SK-N-SH (cell line): ENCODE measurements at regions not wholly inside any gene's neighbourhood (a gene's known extent, or its start where the extent isn't known, plus 50 kb on each side); places are given as distances from the start of the nearest gene placed in this dataset.

Experiments
- CTCF ChIA-PET: fragments of 300-600, 350-600 bp; formaldehyde crosslinking; extraction: SDS; loops from one replicate; lab custom pipeline; 2021; lab: Yijun Ruan, JAX
- POLR2A ChIA-PET: fragments of 350-600 bp; sonication (Branson Sonifier 250); formaldehyde crosslinking; extraction: SDS; loops from one replicate; lab custom pipeline; 2020; ENCODE audit warnings: antibody characterized with exemption, inconsistent platforms; lab: Yijun Ruan, JAX
- DNase-seq: peaks from one replicate; pipeline ENCODE4 v3.0.0; 2012
- H2AFZ ChIP-seq: fragments of 200-600 bp; sonication (generic); 2 replicates; pipeline ENCODE4 v1.8.1; 2016; ENCODE audit warnings: antibody characterized with exemption, mild to moderate bottlenecking, low read depth
- H3F3A ChIP-seq: fragments of 200-600 bp; sonication (generic); replicated peaks from 2 replicates; pipeline ENCODE3; 2016; ENCODE audit warnings: antibody characterized with exemption, mild to moderate bottlenecking; ENCODE audit not compliant: insufficient read depth
- H3K27ac ChIP-seq, 2 experiments: fragments of 200-500 bp in 1 of 2; fragments of 200-600 bp in 1 of 2; sonication (Bioruptor generic) in 1 of 2; sonication (generic), shearing (Covaris generic) in 1 of 2; 2 replicates each; pipeline versions ENCODE4 v1.5.1 to v1.6.1; 2014 to 2016; ENCODE audit warnings: low read depth in 2 of 2, inconsistent platforms in 1 of 2, low read length in 1 of 2, mild to moderate bottlenecking in 1 of 2, mixed read lengths in 1 of 2
- H3K27me3 ChIP-seq: fragments of 200-600 bp; sonication (generic), shearing (Covaris generic); 2 replicates; pipeline ENCODE4 v1.6.1; 2016; ENCODE audit warnings: mixed run types; ENCODE audit not compliant: insufficient read depth
- H3K36me3 ChIP-seq, 2 experiments: fragments of 200-500 bp in 1 of 2; fragments of 200-600 bp in 1 of 2; sonication (Bioruptor generic) in 1 of 2; sonication (generic) in 1 of 2; replicated peaks in 1 of 2; 2 replicates each; pipeline versions ENCODE3 to v1.5.1; 2014 to 2016; ENCODE audit warnings: low read length in 1 of 2, mild to moderate bottlenecking in 1 of 2; ENCODE audit not compliant: insufficient read depth in 2 of 2, control insufficient read depth in 1 of 2
- H3K4me1 ChIP-seq, 2 experiments: fragments of 200-500 bp in 1 of 2; fragments of 200-600 bp in 1 of 2; sonication (Bioruptor generic) in 1 of 2; sonication (generic), shearing (Covaris generic) in 1 of 2; 2 replicates each; pipeline versions ENCODE4 v1.5.1 to v1.6.1; 2014 to 2016; ENCODE audit warnings: low read depth in 1 of 2, low read length in 1 of 2, mixed run types in 1 of 2; ENCODE audit not compliant: insufficient read depth in 2 of 2, control insufficient read depth in 1 of 2
- H3K4me2 ChIP-seq: fragments of 200-600 bp; sonication (generic), shearing (Covaris generic); 2 replicates; pipeline ENCODE4 v1.6.1; 2017; ENCODE audit warnings: mixed run types
- H3K4me3 ChIP-seq, 2 experiments: fragments of 200-500 bp in 1 of 2; fragments of 200-600 bp in 1 of 2; sonication (Bioruptor generic) in 1 of 2; sonication (generic), shearing (Covaris generic) in 1 of 2; 2 replicates each; pipeline versions ENCODE4 v1.5.1 to v1.8.1; 2014 to 2016; ENCODE audit warnings: low read depth in 2 of 2, inconsistent platforms in 1 of 2, low read length in 1 of 2, mild to moderate bottlenecking in 1 of 2, mixed read lengths in 1 of 2, moderate library complexity in 1 of 2
- H3K79me2 ChIP-seq: fragments of 200-600 bp; sonication (generic); 2 replicates; pipeline ENCODE4 v1.8.1; 2017; ENCODE audit warnings: mild to moderate bottlenecking; ENCODE audit not compliant: insufficient read depth
- H3K9ac ChIP-seq: fragments of 200-600 bp; sonication (generic); 2 replicates; pipeline ENCODE4 v1.6.1; 2017; ENCODE audit warnings: mixed run types
- H3K9me2 ChIP-seq: fragments of 200-600 bp; sonication (generic); 2 replicates; pipeline ENCODE4 v1.6.1; 2017; ENCODE audit warnings: mixed run types
- H3K9me3 ChIP-seq: fragments of 200-600 bp; sonication (generic); 2 replicates; pipeline ENCODE4 v1.6.1; 2017; ENCODE audit warnings: mixed run types, mild to moderate bottlenecking, moderate library complexity
- H4K20me1 ChIP-seq: fragments of 200-600 bp; sonication (generic); 2 replicates; pipeline ENCODE4 v1.6.1; 2017; ENCODE audit warnings: mild to moderate bottlenecking, mixed run types; ENCODE audit not compliant: insufficient read depth
- CHD2 ChIP-seq: fragments of 150-350 bp; IDR thresholded peaks from 2 replicates; pipeline ENCODE4 v1.6.1; 2018; ENCODE audit warnings: low read length; ENCODE audit not compliant: partially characterized antibody
- CTCF ChIP-seq: fragments of 200-600 bp; sonication (generic); IDR thresholded peaks from 2 replicates; pipeline ENCODE4 v1.6.1; 2017; ENCODE audit warnings: antibody characterized with exemption, mild to moderate bottlenecking, moderate library complexity
- EP300 ChIP-seq, 2 experiments: IDR thresholded peaks; 2 replicates each; pipeline versions ENCODE4 v1.4.0 to v1.6.1; 2012; ENCODE audit warnings: borderline replicate concordance in 1 of 2, low read depth in 1 of 2, low read length in 1 of 2
- EZH2phosphoT487 ChIP-seq: fragments of 200-600 bp; sonication (generic); IDR thresholded peaks from 2 replicates; pipeline ENCODE4 v1.6.1; 2017; ENCODE audit warnings: low read depth, mixed run types, mild to moderate bottlenecking, antibody characterized with exemption, moderate library complexity, borderline replicate concordance
- FOXM1 ChIP-seq: IDR thresholded peaks from 2 replicates; pipeline ENCODE4 v1.4.0; 2012; ENCODE audit warnings: low read depth, mild to moderate bottlenecking
- GABPA ChIP-seq: IDR thresholded peaks from 2 replicates; pipeline ENCODE4 v1.4.0; 2012; ENCODE audit warnings: low read depth, mild to moderate bottlenecking
- GATA2 ChIP-seq: sonication (generic); formaldehyde crosslinking; IDR thresholded peaks from 2 replicates; pipeline ENCODE4 v1.5.0; 2020; ENCODE audit warnings: mild to moderate bottlenecking, missing genetic modification reagents
- JUND ChIP-seq: IDR thresholded peaks from 2 replicates; pipeline ENCODE4 v1.4.0; 2012
- MEF2A ChIP-seq: IDR thresholded peaks from 2 replicates; pipeline ENCODE4 v1.4.0; 2012; ENCODE audit warnings: low read depth, borderline replicate concordance
- POLR2AphosphoS5 ChIP-seq: IDR thresholded peaks from 2 replicates; pipeline ENCODE4 v1.6.1; 2012; ENCODE audit warnings: low read depth, low read length
- RCOR1 ChIP-seq: fragments of 150-350 bp; IDR thresholded peaks from 2 replicates; pipeline ENCODE4 v1.6.1; 2017; ENCODE audit warnings: antibody characterized with exemption, low read length
- RFX5 ChIP-seq: IDR thresholded peaks from 2 replicates; pipeline ENCODE4 v1.6.1; 2012; ENCODE audit warnings: mild to moderate bottlenecking, improper control_type of control experiment, low read length
- SIN3A ChIP-seq: IDR thresholded peaks from 2 replicates; pipeline ENCODE4 v1.6.1; 2012; ENCODE audit warnings: low read depth, mild to moderate bottlenecking, low read length, moderate library complexity, borderline replicate concordance
- SMC3 ChIP-seq: IDR thresholded peaks from 2 replicates; pipeline ENCODE4 v1.6.1; 2012; ENCODE audit warnings: low read depth, low read length, improper control_type of control experiment
- TCF12 ChIP-seq: IDR thresholded peaks from 2 replicates; pipeline ENCODE4 v1.4.0; 2012
- YY1 ChIP-seq: IDR thresholded peaks from 2 replicates; pipeline ENCODE4 v1.4.0; 2012; ENCODE audit warnings: low read depth, mild to moderate bottlenecking
- ZBTB33 ChIP-seq: IDR thresholded peaks from 2 replicates; pipeline ENCODE4 v1.4.0; 2012; ENCODE audit warnings: low read depth, borderline replicate concordance
- WGBS: methylation state at CpG from one replicate; pipeline ENCODE4 v1.1.6; 2017; ENCODE audit warnings: low lambda C conversion rate; 5-methylcytosine and 5-hydroxymethylcytosine counted together
- TF ChIP-seq, protein P1 (sequence below): fragments of 150-350 bp; IDR thresholded peaks from 2 replicates; pipeline ENCODE4 v1.6.1; 2016; ENCODE audit warnings: mild to moderate bottlenecking, low read depth, low read length
- TF ChIP-seq, protein P2 (sequence below): IDR thresholded peaks from 2 replicates; pipeline ENCODE4 v1.6.1; 2012; ENCODE audit warnings: mild to moderate bottlenecking, low read depth, low read length, moderate library complexity

DNA sequence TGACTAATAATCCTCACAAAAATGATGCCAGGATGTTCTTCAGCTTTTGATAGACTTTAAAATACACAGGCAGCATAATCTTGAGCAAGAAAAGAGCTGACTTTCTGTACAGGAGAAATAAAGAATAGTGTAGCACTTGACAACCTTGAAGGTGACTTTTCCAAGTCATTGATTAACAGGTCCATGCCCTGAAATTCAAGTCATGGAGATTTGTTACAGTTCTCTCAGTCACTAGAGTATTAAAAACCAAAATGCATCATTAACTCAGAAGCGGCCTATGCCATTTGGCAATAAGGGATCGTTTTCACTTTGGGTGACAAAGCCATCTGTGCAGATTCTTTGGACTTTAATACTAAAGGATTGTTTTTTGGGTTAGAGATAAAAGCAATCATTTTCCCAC is 692.7 kb upstream of the SGO1 start:
- TF ChIP-seq JUND, result no peak
- TF ChIP-seq, protein P1, sequence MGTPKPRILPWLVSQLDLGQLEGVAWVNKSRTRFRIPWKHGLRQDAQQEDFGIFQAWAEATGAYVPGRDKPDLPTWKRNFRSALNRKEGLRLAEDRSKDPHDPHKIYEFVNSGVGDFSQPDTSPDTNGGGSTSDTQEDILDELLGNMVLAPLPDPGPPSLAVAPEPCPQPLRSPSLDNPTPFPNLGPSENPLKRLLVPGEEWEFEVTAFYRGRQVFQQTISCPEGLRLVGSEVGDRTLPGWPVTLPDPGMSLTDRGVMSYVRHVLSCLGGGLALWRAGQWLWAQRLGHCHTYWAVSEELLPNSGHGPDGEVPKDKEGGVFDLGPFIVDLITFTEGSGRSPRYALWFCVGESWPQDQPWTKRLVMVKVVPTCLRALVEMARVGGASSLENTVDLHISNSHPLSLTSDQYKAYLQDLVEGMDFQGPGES, result no peak
- TF ChIP-seq EZH2phosphoT487, result no peak
- TF ChIP-seq GATA2 (CRISPR knock-in tag), result no peak
- TF ChIP-seq CHD2, result no peak
- TF ChIP-seq RCOR1, result no peak
- TF ChIP-seq SMC3, result no peak
- no peak for TF ChIP-seq ZBTB33
- no peak for TF ChIP-seq CTCF
- TF ChIP-seq, protein P2, sequence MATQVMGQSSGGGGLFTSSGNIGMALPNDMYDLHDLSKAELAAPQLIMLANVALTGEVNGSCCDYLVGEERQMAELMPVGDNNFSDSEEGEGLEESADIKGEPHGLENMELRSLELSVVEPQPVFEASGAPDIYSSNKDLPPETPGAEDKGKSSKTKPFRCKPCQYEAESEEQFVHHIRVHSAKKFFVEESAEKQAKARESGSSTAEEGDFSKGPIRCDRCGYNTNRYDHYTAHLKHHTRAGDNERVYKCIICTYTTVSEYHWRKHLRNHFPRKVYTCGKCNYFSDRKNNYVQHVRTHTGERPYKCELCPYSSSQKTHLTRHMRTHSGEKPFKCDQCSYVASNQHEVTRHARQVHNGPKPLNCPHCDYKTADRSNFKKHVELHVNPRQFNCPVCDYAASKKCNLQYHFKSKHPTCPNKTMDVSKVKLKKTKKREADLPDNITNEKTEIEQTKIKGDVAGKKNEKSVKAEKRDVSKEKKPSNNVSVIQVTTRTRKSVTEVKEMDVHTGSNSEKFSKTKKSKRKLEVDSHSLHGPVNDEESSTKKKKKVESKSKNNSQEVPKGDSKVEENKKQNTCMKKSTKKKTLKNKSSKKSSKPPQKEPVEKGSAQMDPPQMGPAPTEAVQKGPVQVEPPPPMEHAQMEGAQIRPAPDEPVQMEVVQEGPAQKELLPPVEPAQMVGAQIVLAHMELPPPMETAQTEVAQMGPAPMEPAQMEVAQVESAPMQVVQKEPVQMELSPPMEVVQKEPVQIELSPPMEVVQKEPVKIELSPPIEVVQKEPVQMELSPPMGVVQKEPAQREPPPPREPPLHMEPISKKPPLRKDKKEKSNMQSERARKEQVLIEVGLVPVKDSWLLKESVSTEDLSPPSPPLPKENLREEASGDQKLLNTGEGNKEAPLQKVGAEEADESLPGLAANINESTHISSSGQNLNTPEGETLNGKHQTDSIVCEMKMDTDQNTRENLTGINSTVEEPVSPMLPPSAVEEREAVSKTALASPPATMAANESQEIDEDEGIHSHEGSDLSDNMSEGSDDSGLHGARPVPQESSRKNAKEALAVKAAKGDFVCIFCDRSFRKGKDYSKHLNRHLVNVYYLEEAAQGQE, result no peak
- no peak for TF ChIP-seq SIN3A
- TF ChIP-seq RFX5, result no peak
- no peak for TF ChIP-seq FOXM1
- TF ChIP-seq POLR2AphosphoS5, result no peak
- no peak for TF ChIP-seq GABPA
- TF ChIP-seq TCF12, result no peak
- TF ChIP-seq EP300 (IDR thresholded peaks at IDR 0.05; ENCODE audit: borderline replicate concordance in 1 of 2, low read depth in 1 of 2, low read length in 1 of 2), result no peak
- TF ChIP-seq MEF2A, result no peak
- TF ChIP-seq YY1, result no peak
- POLR2A ChIA-PET, result no interaction called here

More for the DNA sequence above, 692.7 kb upstream of the SGO1 start:
- H3K27me3 ChIP-seq, result no peaks in the 10 kb centered on the region
- no peak overlapping the region for H2AFZ ChIP-seq
- no peaks in the 10 kb centered on the region for H4K20me1 ChIP-seq
- DNase-seq, result no peak
- no peaks in the 10 kb centered on the region for H3F3A ChIP-seq
- H3K79me2 ChIP-seq, result no peaks in the 10 kb centered on the region
- CTCF ChIA-PET, result interaction anchor here (0.6 to 1.3 kb wide), 2 partner anchors 17 to 367 kb away, joined by 3 read pairs; no protein-coding TSS in a partner anchor
- H3K27ac ChIP-seq, result no peak overlapping the region
- H3K9me3 ChIP-seq, result no peaks in the 10 kb centered on the region
- H3K9ac ChIP-seq, result no peak overlapping the region
- no peak overlapping the region for H3K4me2 ChIP-seq
- H3K4me3 ChIP-seq, result no peak overlapping the region
- WGBS, result 32% methylated on average over 2 of the region's 2 CpGs
- H3K36me3 ChIP-seq, result no peaks in the 10 kb centered on the region
- H3K4me1 ChIP-seq, result no peaks in the 10 kb centered on the region
- no peaks in the 10 kb centered on the region for H3K9me2 ChIP-seq
